Endothelial cell of umbilical vein (primary cell): ENCODE measurements at regions not wholly inside any gene's neighbourhood (a gene's known extent, or its start where the extent isn't known, plus 50 kb on each side); places are given as distances from the start of the nearest gene placed in this dataset.

Experiments
- BruUV-seq: library from RNA; stranded (reverse); fragments of 400-500 nt; replicated peaks from 2 replicates; lab custom pipeline; 2021; lab: Mats Ljungman, UMichigan
- CTCF ChIA-PET: fragments of 300-600, 350-600 bp; sonication (Branson Sonifier 250); formaldehyde crosslinking; loops from one replicate; lab custom pipeline; 2021; ENCODE audit warnings: antibody characterized with exemption, inconsistent platforms; lab: Charles Lee
- POLR2A ChIA-PET: fragments of 300-600, 350-600 bp; sonication (Branson Sonifier 250); formaldehyde crosslinking; loops from one replicate; lab custom pipeline; 2021; ENCODE audit warnings: antibody characterized with exemption, inconsistent platforms; lab: Charles Lee
- DNase-seq: peaks from one replicate; pipeline ENCODE4 v3.0.0-alpha.2; 2011; ENCODE audit warnings: low read depth, low spot score
- FAIRE-seq: peaks from 2 replicates; lab custom pipeline; 2011; peaks lifted over from hg19 to GRCh38; lab: Jason Lieb, UNC
- H2AFZ ChIP-seq: 2 replicates; pipeline ENCODE4 v1.6.0; 2012; ENCODE audit warnings: low read depth, low read length, control low read depth, inconsistent platforms
- H3K27ac ChIP-seq: 2 replicates; pipeline ENCODE4 v1.5.1; 2011; ENCODE audit warnings: low read depth, mild to moderate bottlenecking, control low read depth, low read length, moderate library complexity; ENCODE audit not compliant: insufficient read depth
- H3K27me3 ChIP-seq, 2 experiments: 2 replicates each; pipeline versions ENCODE4 v1.6.0 to v1.6.1; 2011; ENCODE audit warnings: low read length in 2 of 2, mixed read lengths in 1 of 2; ENCODE audit not compliant: control insufficient read depth in 2 of 2, insufficient read depth in 2 of 2
- H3K36me3 ChIP-seq, 2 experiments: 2 replicates in 1 of 2; 3 replicates in 1 of 2; pipeline ENCODE4 v1.5.1; 2011; ENCODE audit warnings: low read length in 2 of 2, mild to moderate bottlenecking in 1 of 2, moderate library complexity in 1 of 2; ENCODE audit not compliant: control insufficient read depth in 2 of 2, insufficient read depth in 2 of 2; ENCODE audit errors: extremely low read depth in 1 of 2
- H3K4me1 ChIP-seq: 3 replicates; pipeline ENCODE4 v1.5.1; 2011; ENCODE audit warnings: mild to moderate bottlenecking, low read length; ENCODE audit not compliant: control insufficient read depth, insufficient read depth; ENCODE audit errors: extremely low read depth
- H3K4me2 ChIP-seq: 2 replicates; pipeline ENCODE4 v1.6.1; 2011; ENCODE audit warnings: low read length, control low read depth, mixed read lengths; ENCODE audit not compliant: insufficient read depth
- H3K4me3 ChIP-seq, 3 experiments: fragments of 200-600 bp in 1 of 3; sonication (generic), shearing (Covaris generic) in 1 of 3; replicated peaks in 1 of 3; 2 replicates each; pipeline ENCODE4 v1.5.1; 2011 to 2016; ENCODE audit warnings: control low read depth in 3 of 3, low read length in 3 of 3, mild to moderate bottlenecking in 2 of 3, inconsistent platforms in 1 of 3, low read depth in 1 of 3, moderate library complexity in 1 of 3; ENCODE audit not compliant: insufficient read depth in 1 of 3
- H3K79me2 ChIP-seq: 2 replicates; pipeline ENCODE4 v1.6.0; 2012; ENCODE audit warnings: low read length, inconsistent platforms; ENCODE audit not compliant: control insufficient read depth, insufficient read depth
- H3K9ac ChIP-seq: replicated peaks from 2 replicates; pipeline ENCODE3; 2011; ENCODE audit warnings: low read length, control low read depth; ENCODE audit not compliant: insufficient read depth; ENCODE audit errors: extremely low read depth
- H3K9me1 ChIP-seq: replicated peaks from 3 replicates; pipeline ENCODE4 v1.6.0; 2011; ENCODE audit warnings: mild to moderate bottlenecking, low read length; ENCODE audit not compliant: control insufficient read depth, insufficient read depth; ENCODE audit errors: extremely low read depth
- H3K9me3 ChIP-seq: replicated peaks from 2 replicates; pipeline ENCODE4 v1.5.1; 2012; ENCODE audit warnings: low read length, inconsistent platforms; ENCODE audit not compliant: control insufficient read depth, insufficient read depth
- H4K20me1 ChIP-seq: replicated peaks from 2 replicates; pipeline ENCODE3; 2011; ENCODE audit warnings: mild to moderate bottlenecking, low read length; ENCODE audit not compliant: control insufficient read depth, insufficient read depth; ENCODE audit errors: extremely low read depth
- EZH2 ChIP-seq: IDR thresholded peaks from 2 replicates; pipeline ENCODE4 v1.6.1; 2012; ENCODE audit warnings: borderline replicate concordance, low read depth, mild to moderate bottlenecking, moderate library complexity, low read length, inconsistent platforms; ENCODE audit not compliant: severe bottlenecking
- FOS ChIP-seq: IDR thresholded peaks from 2 replicates; pipeline ENCODE4 v1.6.1; 2011; ENCODE audit warnings: mild to moderate bottlenecking, low read length, moderate library complexity, borderline replicate concordance; ENCODE audit not compliant: insufficient read depth
- GATA2 ChIP-seq: IDR thresholded peaks from 2 replicates; pipeline ENCODE4 v1.7.0; 2011; ENCODE audit warnings: low read depth, mild to moderate bottlenecking, moderate library complexity, mixed read lengths, low read length; ENCODE audit not compliant: insufficient read length, insufficient read depth
- JUN ChIP-seq: IDR thresholded peaks from 2 replicates; pipeline ENCODE4 v1.6.1; 2011; ENCODE audit warnings: borderline replicate concordance, low read depth; ENCODE audit not compliant: insufficient read length, insufficient read depth
- dilution Hi-C: fragments of 300-500 bp; cut with MboI; formaldehyde crosslinking; loops from one replicate; pipeline ENCODE4 v1.15.0; 2019; ENCODE audit warnings: low sequenced_read_pairs; ENCODE audit not compliant: extremely low pct_ligation_motif_present
- intact Hi-C: fragments of 100-400 bp; cut with micrococcal nuclease; formaldehyde crosslinking; loops from one replicate; pipeline ENCODE4 v1.10.0; 2022
- TF ChIP-seq, protein P1 (sequence below), 2 donors: IDR thresholded peaks; 1 replicate in 1 of 2; 2 replicates in 1 of 2; pipeline ENCODE4 v1.5.1; 2011; ENCODE audit warnings: low read length in 2 of 2, mild to moderate bottlenecking in 2 of 2, moderate library complexity in 2 of 2, control low read depth in 1 of 2, inconsistent platforms in 1 of 2, low read depth in 1 of 2; ENCODE audit not compliant: insufficient read depth in 1 of 2; ENCODE audit errors: extremely low read depth in 1 of 2
- TF ChIP-seq, protein P2 (sequence below): IDR thresholded peaks from 2 replicates; pipeline ENCODE4 v1.6.1; 2011; ENCODE audit not compliant: insufficient read depth, insufficient read length

DNA sequence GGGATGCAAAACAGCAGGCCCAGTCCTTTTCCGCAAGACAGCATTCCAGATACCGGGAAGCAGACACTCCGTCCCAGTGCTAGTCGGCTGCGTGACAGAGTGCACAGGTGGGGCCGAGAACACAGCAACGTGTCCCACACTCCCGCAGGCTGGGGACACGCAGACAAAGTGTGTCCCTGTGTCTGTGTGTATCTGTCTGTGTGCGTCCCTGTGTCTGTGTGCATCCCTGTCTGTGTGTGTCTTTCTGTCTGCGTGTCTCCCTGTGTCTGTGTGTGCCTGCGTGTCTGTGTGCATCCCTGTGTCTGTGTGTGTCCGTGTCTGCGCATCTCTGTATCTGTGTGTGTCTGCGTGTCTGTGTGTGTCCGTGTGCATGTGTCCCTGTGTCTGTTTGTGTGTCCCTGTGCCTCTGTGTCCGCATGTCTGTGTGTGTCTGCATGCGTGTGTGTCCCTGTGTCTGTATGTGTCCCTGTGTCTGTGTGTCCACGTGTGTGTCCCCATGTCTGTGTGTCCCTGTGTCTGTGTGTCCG, 137.0 kb downstream of the MRPL36 start:
- no peaks in the 10 kb centered on the region for H3K79me2 ChIP-seq
- CTCF ChIA-PET, result no interaction called here
- FAIRE-seq, result no peak
- dilution Hi-C loops, result no loop called here
- no peak for DNase-seq
- peaks cover 8 to 9% of the 10 kb centered on the region in 2 experiments for H3K27me3 ChIP-seq
- H3K4me3 ChIP-seq, result no peak overlapping the region
- no peak overlapping the region for H3K9ac ChIP-seq
- no peak overlapping the region for H3K27ac ChIP-seq
- H3K9me3 ChIP-seq, result no peaks in the 10 kb centered on the region
- no peaks in the 10 kb centered on the region for H3K36me3 ChIP-seq
- BruUV-seq, result no TSS peak
- intact Hi-C loops, result no loop called here
- no peaks in the 10 kb centered on the region for H3K9me1 ChIP-seq
- TF ChIP-seq, protein P1, sequence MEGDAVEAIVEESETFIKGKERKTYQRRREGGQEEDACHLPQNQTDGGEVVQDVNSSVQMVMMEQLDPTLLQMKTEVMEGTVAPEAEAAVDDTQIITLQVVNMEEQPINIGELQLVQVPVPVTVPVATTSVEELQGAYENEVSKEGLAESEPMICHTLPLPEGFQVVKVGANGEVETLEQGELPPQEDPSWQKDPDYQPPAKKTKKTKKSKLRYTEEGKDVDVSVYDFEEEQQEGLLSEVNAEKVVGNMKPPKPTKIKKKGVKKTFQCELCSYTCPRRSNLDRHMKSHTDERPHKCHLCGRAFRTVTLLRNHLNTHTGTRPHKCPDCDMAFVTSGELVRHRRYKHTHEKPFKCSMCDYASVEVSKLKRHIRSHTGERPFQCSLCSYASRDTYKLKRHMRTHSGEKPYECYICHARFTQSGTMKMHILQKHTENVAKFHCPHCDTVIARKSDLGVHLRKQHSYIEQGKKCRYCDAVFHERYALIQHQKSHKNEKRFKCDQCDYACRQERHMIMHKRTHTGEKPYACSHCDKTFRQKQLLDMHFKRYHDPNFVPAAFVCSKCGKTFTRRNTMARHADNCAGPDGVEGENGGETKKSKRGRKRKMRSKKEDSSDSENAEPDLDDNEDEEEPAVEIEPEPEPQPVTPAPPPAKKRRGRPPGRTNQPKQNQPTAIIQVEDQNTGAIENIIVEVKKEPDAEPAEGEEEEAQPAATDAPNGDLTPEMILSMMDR (IDR thresholded peaks at IDR 0.05; ENCODE audit: extremely low read depth in 1 of 2, insufficient read depth in 1 of 2, low read depth in 1 of 2, low read length in 2 of 2), result no peak
- TF ChIP-seq GATA2 (no peak), FOS (no peak), EZH2 (no peak), JUN (no peak)
- TF ChIP-seq, protein P2, sequence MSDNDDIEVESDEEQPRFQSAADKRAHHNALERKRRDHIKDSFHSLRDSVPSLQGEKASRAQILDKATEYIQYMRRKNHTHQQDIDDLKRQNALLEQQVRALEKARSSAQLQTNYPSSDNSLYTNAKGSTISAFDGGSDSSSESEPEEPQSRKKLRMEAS, result no peak
- no peak overlapping the region for H3K4me2 ChIP-seq
- POLR2A ChIA-PET, result no interaction called here
- no peaks in the 10 kb centered on the region for H3K4me1 ChIP-seq
- no peak overlapping the region for H2AFZ ChIP-seq
- no peaks in the 10 kb centered on the region for H4K20me1 ChIP-seq
